ENCODE measurements at regions not wholly inside any gene's neighbourhood (a gene's known extent, or its start where the extent isn't known, plus 50 kb on each side); places are given as distances from the start of the nearest gene placed in this dataset.

- H3K27ac ChIP-seq (replicated peaks) = no peak overlapping the region
- H3K27me3 ChIP-seq (ENCODE audit: insufficient read depth, poor library complexity, severe bottlenecking) = no peaks in the 10 kb centered on the region
- TF ChIP-seq REST (IDR thresholded peaks at IDR 0.05; ENCODE audit: insufficient replicate concordance, low read depth) = no peak
- TF ChIP-seq POLR2AphosphoS5 (IDR thresholded peaks at IDR 0.05; ENCODE audit: low read depth) = no peak
- no peak for TF ChIP-seq SPI1 (IDR thresholded peaks at IDR 0.05; ENCODE audit: borderline replicate concordance, low read depth)
- TF ChIP-seq, protein P1, sequence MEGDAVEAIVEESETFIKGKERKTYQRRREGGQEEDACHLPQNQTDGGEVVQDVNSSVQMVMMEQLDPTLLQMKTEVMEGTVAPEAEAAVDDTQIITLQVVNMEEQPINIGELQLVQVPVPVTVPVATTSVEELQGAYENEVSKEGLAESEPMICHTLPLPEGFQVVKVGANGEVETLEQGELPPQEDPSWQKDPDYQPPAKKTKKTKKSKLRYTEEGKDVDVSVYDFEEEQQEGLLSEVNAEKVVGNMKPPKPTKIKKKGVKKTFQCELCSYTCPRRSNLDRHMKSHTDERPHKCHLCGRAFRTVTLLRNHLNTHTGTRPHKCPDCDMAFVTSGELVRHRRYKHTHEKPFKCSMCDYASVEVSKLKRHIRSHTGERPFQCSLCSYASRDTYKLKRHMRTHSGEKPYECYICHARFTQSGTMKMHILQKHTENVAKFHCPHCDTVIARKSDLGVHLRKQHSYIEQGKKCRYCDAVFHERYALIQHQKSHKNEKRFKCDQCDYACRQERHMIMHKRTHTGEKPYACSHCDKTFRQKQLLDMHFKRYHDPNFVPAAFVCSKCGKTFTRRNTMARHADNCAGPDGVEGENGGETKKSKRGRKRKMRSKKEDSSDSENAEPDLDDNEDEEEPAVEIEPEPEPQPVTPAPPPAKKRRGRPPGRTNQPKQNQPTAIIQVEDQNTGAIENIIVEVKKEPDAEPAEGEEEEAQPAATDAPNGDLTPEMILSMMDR (IDR thresholded peaks at IDR 0.05; ENCODE audit: insufficient read depth, low read length) = no peak
- TF ChIP-seq GABPA (IDR thresholded peaks at IDR 0.05; ENCODE audit: low read depth) = no peak
- no peak overlapping the region for H3K4me3 ChIP-seq (replicated peaks; ENCODE audit: insufficient read depth, low read length)
- DNase-seq (ENCODE audit: low read depth in 1 of 2, low spot score in 1 of 2) = no peak
These were observed 174.3 kb downstream of the SOX2 start for GRCh38 chr3:181885868-181886630.

- DNase-seq (ENCODE audit: low read depth in 1 of 2, low spot score in 1 of 2) = no peak
- no peak for TF ChIP-seq SPI1 (IDR thresholded peaks at IDR 0.05; ENCODE audit: borderline replicate concordance, low read depth)
- no peak for TF ChIP-seq GABPA (IDR thresholded peaks at IDR 0.05; ENCODE audit: low read depth)
- TF ChIP-seq POLR2AphosphoS5 (IDR thresholded peaks at IDR 0.05; ENCODE audit: low read depth) = no peak
- no peak for TF ChIP-seq REST (IDR thresholded peaks at IDR 0.05; ENCODE audit: insufficient replicate concordance, low read depth)
- TF ChIP-seq, protein P1 (IDR thresholded peaks at IDR 0.05; ENCODE audit: insufficient read depth, low read length) = no peak
- Histone ChIP-seq H3K27me3 (ENCODE audit: insufficient read depth, poor library complexity, severe bottlenecking) (no peaks in the 10 kb centered on the region), H3K4me3 (replicated peaks; ENCODE audit: insufficient read depth, low read length) (no peak overlapping the region), H3K27ac (replicated peaks) (no peak overlapping the region)
These were observed 175.0 kb downstream of the SOX2 start for GRCh38 chr3:181886676-181887075.

GRCh38 chr3:181887685-181888084, 176.0 kb downstream of the SOX2 start:
- TF ChIP-seq SPI1 (IDR thresholded peaks at IDR 0.05; ENCODE audit: borderline replicate concordance, low read depth) = no peak
- TF ChIP-seq GABPA (IDR thresholded peaks at IDR 0.05; ENCODE audit: low read depth) = no peak
- TF ChIP-seq POLR2AphosphoS5 (IDR thresholded peaks at IDR 0.05; ENCODE audit: low read depth) = no peak
- TF ChIP-seq REST (IDR thresholded peaks at IDR 0.05; ENCODE audit: insufficient replicate concordance, low read depth) = no peak
- TF ChIP-seq, protein P1 (IDR thresholded peaks at IDR 0.05; ENCODE audit: insufficient read depth, low read length) = no peak
- Histone ChIP-seq H3K27me3 (ENCODE audit: insufficient read depth, poor library complexity, severe bottlenecking) (no peaks in the 10 kb centered on the region), H3K27ac (replicated peaks) (no peak overlapping the region), H3K4me3 (replicated peaks; ENCODE audit: insufficient read depth, low read length) (no peak overlapping the region)
- DNase-seq (ENCODE audit: low read depth in 1 of 2, low spot score in 1 of 2) = no peak

Data from HL-60 (cell line).